CMK (cell line): ENCODE measurements at regions not wholly inside any gene's neighbourhood (a gene's known extent, or its start where the extent isn't known, plus 50 kb on each side); places are given as distances from the start of the nearest gene placed in this dataset.
"Not testable (repeated sequence)": the region's sequence is repeated elsewhere in the genome, so short reads cannot be mapped to it uniquely, and the experiment has no call there.

Experiments used
- DNase-seq: peaks from one replicate; pipeline ENCODE4 v3.0.0-alpha.2; 2010; ENCODE audit warnings: low read depth

GRCh38 chr7:16266877-16267276 lies 154.5 kb downstream of the CRPPA start:
- DNase-seq: no peak

DNA sequence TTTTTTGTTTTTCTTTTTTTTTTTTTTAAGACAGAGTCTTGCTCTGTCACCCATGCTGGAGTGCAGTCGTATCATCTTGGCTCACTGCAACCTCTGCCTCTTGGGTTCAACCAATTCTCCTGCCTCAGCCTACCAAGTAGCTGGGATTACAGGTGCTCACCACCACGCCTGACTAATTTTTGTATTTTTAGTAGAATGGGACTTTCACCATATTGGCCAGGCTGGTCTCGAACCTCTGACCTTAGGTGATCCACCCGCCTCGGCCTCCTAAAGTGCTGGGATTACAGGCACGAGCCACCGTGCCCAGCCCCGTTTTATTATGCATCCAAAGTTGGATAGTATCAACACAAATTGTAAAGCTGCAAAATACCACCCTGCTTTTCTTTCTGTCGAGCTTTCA lies 154.9 kb downstream of the CRPPA start:
- not testable (repeated sequence) for DNase-seq

GRCh38 chr7:16265863-16266458 lies 155.4 kb downstream of the CRPPA start:
- DNase-seq: no peak

- DNase-seq: no peak
Observed at GRCh38 chr7:16264823-16265804, 156.2 kb downstream of the CRPPA start.

GRCh38 chr7:16264036-16264819 lies 157.1 kb downstream of the CRPPA start:
- DNase-seq: no peak

DNA sequence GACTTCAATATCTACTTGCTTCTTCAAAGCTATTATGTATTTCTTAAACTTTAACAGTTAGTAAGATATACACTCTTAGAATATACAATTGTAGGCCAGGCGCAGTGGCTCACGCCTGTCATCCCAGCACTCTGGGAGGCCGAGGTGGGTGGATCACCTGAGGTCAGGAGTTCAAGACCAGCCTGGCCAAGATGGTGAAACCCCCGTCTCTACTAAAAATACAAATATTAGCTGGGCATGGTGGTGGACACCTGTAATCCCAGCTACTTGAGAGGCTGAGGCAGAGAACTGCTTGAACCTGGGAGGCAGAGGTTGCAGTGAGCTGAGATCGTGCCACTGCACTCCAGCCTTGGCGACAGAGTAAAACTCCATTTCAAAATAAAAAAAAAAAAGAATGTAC lies 158.0 kb downstream of the CRPPA start:
- not testable (repeated sequence) for DNase-seq

DNA sequence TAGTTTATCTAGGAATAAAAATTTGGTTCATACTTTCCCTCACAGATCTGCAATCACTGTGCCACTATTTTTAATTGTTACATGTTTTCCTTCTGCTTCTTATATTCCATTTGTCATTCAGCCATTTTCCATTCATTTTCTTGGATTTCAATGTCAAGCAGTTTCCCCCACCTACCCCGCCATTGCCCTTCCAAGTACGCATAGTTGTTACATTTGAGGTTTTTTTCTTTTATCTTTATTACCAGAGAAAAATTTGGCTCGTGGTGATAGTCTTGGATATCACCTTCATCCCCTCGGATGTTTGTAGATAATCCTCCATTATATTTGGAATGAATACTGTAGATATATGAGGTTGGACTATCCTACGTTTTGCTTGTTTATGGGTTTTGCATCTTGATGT lies 159.7 kb downstream of the CRPPA start:
- no peak for DNase-seq

GRCh38 chr7:16261100-16261499 lies 160.2 kb downstream of the CRPPA start:
- no peak for DNase-seq

DNA sequence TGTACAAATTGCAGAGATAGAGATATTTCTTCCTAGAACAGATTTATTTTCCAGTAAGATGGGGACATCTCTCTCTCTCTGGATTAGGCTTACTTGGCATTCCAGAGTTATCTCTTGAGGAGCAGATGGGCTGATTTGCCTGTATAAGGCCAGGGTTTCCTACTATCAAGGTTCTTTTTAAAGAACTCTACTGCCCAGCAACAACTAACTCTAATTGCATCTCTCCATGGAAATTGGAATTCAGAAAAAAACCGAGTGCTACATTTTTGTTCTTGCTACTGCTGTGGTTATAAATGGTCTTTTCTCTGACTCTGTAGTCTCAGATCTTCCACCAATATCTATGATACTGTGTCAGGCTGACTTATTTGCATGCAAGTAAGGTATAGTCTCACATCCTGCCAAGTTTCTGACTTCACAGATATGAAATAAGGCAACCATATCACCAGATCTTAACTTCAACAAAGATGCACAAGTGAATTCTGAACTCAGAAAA lies 161.1 kb downstream of the CRPPA start:
- no peak for DNase-seq

DNA sequence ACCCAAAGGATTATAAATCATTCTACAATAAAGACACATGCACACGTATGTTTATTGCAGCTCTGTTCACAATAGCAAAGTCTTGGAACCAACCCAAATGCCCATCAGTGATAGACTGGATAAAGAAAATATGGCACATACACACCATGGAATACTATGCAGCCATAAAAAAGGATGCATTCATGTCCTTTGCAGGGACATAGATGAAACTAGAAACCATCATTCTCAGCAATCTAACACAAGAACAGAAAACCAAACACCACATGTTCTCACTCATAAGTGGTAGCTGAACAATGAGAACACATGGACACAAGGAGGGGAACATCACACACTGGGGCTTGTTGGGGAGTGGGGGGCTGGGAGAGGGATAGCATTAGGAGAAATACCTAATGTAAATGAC lies 164.9 kb downstream of the CRPPA start:
- not testable (repeated sequence) for DNase-seq

DNA sequence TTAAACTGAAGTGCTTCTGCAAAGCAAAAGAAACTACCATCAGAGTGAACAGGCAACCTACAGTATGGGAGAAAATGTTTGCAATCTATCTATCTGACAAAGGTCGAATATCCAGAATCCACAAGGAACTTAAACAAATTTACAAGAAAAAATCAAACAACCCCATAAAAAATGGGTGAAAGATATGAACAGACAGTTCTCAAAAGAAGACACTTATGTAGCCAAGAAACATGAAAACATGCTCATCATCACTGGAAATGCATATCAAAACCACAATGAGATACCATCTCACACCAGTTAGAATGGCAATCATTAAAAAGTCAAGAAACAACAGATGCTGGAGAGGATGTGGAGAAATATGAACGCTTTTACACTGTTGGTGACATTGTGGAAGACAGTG lies 165.4 kb downstream of the CRPPA start:
- DNase-seq: not testable (repeated sequence)

DNA sequence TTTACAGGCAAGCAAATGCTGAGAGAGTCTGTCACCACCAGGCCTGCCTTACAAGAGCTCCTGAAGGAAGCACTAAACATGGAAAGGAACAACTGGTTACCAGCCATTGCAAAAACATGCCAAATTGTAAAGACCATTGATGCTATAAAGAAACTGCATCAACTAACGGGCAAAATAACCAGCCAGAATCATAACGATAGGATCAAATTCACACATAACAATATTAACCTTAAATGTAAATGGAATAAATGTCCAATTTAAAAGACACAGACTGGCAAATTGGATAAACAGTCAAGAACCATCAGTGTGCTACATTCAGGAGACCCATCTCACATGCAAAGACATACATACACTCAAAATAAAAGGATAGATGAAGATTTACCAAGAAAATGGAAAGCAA lies 170.7 kb downstream of the CRPPA start:
- not testable (repeated sequence) for DNase-seq

- not testable (repeated sequence) for DNase-seq
Observed at GRCh38 chr7:16249204-16249603, 172.1 kb downstream of the CRPPA start.

- DNase-seq: not testable (repeated sequence)
Observed at GRCh38 chr7:16248556-16248955, 172.8 kb downstream of the CRPPA start.

DNA sequence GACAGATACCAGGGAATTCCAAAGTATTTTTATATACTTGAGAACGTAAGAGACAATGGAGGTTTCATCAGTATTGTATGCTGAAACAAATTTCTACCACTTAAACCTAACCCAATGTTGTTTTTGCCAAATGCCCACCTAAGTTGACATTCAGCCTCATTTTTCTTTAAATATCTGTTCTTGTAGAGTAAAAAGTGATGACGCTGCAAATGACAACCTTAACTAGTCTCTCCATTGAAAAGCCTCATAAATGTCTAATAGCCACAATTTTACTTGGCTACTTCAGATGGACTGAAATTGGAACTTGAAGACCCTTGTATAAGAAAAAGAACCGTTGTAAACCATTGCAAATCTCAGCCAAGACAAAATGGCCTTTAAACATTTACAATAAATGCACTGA lies 176.9 kb downstream of the CRPPA start:
- DNase-seq: no peak

DNA sequence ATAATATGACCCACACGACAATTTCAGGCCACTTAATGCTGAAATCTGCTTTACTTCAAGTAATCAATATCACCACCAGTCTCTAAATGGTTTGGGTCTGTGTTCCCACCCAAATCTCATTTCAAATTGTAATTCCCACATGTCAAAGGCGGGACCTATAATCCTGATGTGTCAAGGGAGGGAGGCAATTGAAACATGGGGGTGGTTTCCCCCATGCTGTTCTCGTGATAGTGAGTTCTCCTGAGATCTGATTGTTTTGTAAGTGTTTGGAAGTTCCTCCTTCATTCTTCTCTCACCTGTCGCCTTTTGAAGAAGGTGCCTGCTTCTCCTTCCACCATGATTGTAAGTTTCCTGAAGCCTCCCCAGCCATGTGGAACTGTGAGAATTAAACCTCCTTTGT lies 178.4 kb downstream of the CRPPA start:
- no peak for DNase-seq

- DNase-seq: no peak
Observed at GRCh38 chr7:16241017-16241416, 180.3 kb downstream of the CRPPA start.

- no peak for DNase-seq
Observed at GRCh38 chr7:16236381-16236780, 185.0 kb downstream of the CRPPA start.

DNA sequence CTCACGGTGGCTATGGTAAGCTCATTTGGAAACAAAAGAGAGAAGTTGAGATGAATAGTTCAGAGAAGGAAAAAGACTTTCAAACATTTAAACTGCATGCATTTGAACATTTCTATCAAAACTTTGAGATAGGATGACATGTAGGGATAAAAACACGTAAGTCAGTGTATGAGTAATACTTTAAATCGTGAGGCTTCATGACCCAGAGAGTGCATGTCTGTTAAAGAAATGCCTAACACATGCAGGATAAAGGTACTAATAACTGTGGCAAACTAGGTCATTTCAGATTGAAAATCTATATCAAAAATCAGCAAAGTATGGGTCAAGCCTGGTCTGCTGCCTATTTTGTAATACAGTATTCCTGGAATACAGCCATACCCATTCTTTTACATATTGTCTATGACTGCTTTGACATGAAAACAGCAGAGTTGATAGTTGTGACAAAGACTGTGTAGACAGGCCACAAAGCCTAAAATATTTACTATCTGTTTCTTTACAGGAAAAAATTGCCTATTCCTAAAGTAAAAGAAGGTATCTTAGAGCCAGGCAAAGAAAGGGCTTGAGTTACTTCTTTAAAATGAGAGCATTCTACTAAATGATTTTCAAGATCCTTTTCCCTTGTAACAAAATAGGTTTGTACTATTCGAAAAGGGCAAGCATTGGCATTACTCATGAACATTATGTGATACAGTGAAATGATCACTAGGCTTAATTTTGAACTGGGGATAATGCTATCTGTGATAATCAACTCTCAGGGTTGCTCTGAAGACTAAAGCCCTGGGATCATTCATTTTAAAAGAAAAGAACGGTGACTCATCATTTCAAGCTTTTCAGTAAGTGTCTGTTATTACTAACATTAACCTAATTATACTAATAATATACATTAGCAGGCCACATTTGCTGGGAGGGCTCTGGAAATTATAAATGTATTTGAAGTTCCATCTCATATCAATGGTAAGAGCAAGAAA lies 185.9 kb downstream of the CRPPA start:
- DNase-seq: no peak

GRCh38 chr7:16234493-16235146 lies 186.7 kb downstream of the CRPPA start:
- no peak for DNase-seq

DNA sequence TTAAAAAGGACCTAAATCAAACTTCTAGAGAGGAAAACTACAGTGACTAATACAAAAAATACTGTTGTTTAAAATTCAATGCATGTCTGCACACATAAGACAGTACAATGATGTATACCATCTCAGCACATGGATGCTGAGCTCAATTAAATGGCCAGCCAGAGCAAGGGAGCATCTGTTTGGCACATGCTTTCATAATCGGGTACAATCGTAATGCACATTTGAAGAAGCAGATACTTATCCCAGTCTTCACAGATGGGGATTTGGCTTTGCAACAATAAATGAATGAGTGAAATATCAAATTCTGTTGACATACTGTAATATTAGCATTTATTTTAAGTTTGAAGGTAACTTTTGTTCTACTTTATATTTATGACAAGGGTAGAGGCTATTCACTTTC lies 187.8 kb downstream of the CRPPA start:
- DNase-seq: no peak
